PFSK-1 (cell line): ENCODE measurements at regions not wholly inside any gene's neighbourhood (a gene's known extent, or its start where the extent isn't known, plus 50 kb on each side); places are given as distances from the start of the nearest gene placed in this dataset.

ENCODE experiments used
- FOXP2 ChIP-seq: optimal IDR thresholded peaks from 2 replicates; pipeline ENCODE3; 2011; ENCODE audit warnings: borderline replicate concordance, control low read depth, inconsistent platforms; ENCODE audit not compliant: insufficient read depth; ENCODE audit errors: extremely low read length, extremely low read depth
- POLR2AphosphoS5 ChIP-seq: IDR thresholded peaks from 2 replicates; pipeline ENCODE4 v1.6.1; 2012; ENCODE audit warnings: low read depth, mild to moderate bottlenecking, control low read depth, low read length, moderate library complexity
- SIN3A ChIP-seq: IDR thresholded peaks from 2 replicates; pipeline ENCODE4 v1.6.1; 2012; ENCODE audit warnings: mild to moderate bottlenecking, low read length, moderate library complexity, borderline replicate concordance; ENCODE audit not compliant: insufficient read depth
- TAF1 ChIP-seq: IDR thresholded peaks from 2 replicates; pipeline ENCODE4 v1.6.1; 2012; ENCODE audit warnings: low read length, control low read depth, borderline replicate concordance; ENCODE audit not compliant: insufficient read depth
- TF ChIP-seq, protein P1 (sequence below), 2 experiments: IDR thresholded peaks; 2 replicates each; pipeline versions ENCODE4 v1.6.1 to v1.8.0; 2011 to 2012; ENCODE audit warnings: low read depth in 2 of 2, low read length in 2 of 2, control low read depth in 1 of 2, inconsistent platforms in 1 of 2, mild to moderate bottlenecking in 1 of 2, moderate library complexity in 1 of 2; ENCODE audit not compliant: insufficient read depth in 1 of 2

DNA sequence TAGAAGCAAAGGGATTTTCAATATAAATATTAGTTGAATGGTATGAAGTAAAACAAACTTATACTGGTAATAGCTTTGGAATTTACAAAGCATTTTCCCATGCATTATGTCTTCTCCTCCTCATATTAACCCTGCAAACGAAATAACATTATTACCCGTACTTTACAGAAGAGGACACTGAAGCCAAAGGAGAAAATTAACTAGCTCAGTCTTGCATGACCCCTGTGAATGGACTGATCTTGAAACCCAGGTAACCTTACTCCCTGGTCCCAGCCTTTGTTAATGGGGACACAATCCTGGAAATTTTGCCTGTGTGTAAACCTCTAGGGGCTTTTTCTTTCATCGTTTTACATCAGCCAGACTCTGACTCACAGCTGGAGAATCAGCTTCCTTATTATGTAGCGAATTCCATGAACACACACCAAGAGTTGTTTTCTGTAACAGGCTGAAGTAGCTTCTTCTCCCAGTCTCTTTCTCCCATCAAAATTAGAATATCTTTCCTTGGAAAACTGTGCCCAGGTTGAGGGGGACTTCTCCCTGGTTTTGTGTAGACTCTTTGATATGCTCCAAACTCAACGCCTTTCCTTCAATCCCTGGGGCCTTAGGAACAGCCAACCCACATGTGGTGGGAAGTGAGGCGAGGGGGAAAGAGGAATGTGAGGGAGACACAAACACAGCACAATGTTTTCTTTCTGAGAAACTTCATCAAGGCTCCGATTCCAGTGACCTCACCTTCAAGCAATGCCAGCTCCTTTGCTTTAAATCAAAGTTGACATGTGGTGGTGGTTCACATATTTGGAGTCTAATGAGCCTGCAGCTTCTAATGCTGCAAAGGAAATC lies 480.9 kb upstream of the PAPPA start:
- TF ChIP-seq POLR2AphosphoS5 = no peak
- TF ChIP-seq SIN3A = peak; percentile 20; the same call in 1 of the 2 replicates

- TF ChIP-seq FOXP2 = no peak
- TF ChIP-seq TAF1 = no peak
- no peak for TF ChIP-seq POLR2AphosphoS5
- TF ChIP-seq, protein P1, sequence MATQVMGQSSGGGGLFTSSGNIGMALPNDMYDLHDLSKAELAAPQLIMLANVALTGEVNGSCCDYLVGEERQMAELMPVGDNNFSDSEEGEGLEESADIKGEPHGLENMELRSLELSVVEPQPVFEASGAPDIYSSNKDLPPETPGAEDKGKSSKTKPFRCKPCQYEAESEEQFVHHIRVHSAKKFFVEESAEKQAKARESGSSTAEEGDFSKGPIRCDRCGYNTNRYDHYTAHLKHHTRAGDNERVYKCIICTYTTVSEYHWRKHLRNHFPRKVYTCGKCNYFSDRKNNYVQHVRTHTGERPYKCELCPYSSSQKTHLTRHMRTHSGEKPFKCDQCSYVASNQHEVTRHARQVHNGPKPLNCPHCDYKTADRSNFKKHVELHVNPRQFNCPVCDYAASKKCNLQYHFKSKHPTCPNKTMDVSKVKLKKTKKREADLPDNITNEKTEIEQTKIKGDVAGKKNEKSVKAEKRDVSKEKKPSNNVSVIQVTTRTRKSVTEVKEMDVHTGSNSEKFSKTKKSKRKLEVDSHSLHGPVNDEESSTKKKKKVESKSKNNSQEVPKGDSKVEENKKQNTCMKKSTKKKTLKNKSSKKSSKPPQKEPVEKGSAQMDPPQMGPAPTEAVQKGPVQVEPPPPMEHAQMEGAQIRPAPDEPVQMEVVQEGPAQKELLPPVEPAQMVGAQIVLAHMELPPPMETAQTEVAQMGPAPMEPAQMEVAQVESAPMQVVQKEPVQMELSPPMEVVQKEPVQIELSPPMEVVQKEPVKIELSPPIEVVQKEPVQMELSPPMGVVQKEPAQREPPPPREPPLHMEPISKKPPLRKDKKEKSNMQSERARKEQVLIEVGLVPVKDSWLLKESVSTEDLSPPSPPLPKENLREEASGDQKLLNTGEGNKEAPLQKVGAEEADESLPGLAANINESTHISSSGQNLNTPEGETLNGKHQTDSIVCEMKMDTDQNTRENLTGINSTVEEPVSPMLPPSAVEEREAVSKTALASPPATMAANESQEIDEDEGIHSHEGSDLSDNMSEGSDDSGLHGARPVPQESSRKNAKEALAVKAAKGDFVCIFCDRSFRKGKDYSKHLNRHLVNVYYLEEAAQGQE (IDR thresholded peaks at IDR 0.05; ENCODE audit: insufficient read depth in 1 of 2, low read depth in 2 of 2, low read length in 2 of 2) = no peak
- TF ChIP-seq SIN3A = no peak
Measured at GRCh38 chr9:115673599-115673998, 480.0 kb upstream of the PAPPA start.

GRCh38 chr9:115674091-115674490 lies 479.5 kb upstream of the PAPPA start:
- TF ChIP-seq FOXP2 (no peak), SIN3A (no peak), POLR2AphosphoS5 (no peak), TAF1 (no peak)
- TF ChIP-seq, protein P1 (IDR thresholded peaks at IDR 0.05; ENCODE audit: insufficient read depth in 1 of 2, low read depth in 2 of 2, low read length in 2 of 2) = no peak

DNA sequence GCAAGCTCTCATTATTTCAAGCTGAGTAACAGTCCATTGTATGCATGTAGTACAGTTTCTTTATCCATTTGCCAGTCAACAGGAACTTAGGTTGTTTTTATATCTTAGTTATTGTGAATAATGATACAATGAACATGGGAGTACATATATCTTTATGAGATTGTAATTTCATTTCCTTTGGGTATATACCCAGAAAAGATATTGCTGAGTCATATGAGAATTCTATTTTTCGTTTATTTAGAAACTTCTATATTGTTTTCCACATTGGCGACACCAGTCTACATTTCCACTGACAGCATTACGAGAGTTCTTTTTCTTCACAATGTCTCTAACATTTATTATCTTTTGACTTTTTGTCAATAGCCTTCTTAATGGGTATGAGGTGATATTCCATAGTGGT lies 477.8 kb upstream of the PAPPA start:
- TF ChIP-seq, protein P1 (IDR thresholded peaks at IDR 0.05; ENCODE audit: insufficient read depth in 1 of 2, low read depth in 2 of 2, low read length in 2 of 2) = no peak
- TF ChIP-seq FOXP2 = no peak

GRCh38 chr9:115680231-115680630 lies 473.4 kb upstream of the PAPPA start:
- TF ChIP-seq FOXP2 (no peak), POLR2AphosphoS5 (no peak), SIN3A (no peak), TAF1 (no peak)
- TF ChIP-seq, protein P1 (IDR thresholded peaks at IDR 0.05; ENCODE audit: insufficient read depth in 1 of 2, low read depth in 2 of 2, low read length in 2 of 2) = no peak
